NT2/D1 (cell line): ENCODE measurements at regions not wholly inside any gene's neighbourhood (a gene's known extent, or its start where the extent isn't known, plus 50 kb on each side); places are given as distances from the start of the nearest gene placed in this dataset.

ENCODE experiments used
- DNase-seq: peaks from one replicate; pipeline ENCODE4 v3.0.0-alpha.2; 2011; ENCODE audit warnings: low read depth, low spot score
- H3K27me3 ChIP-seq: 2 replicates; pipeline ENCODE4 v1.6.0; 2011; ENCODE audit warnings: mild to moderate bottlenecking; ENCODE audit not compliant: insufficient read length, insufficient read depth
- H3K36me3 ChIP-seq: 2 replicates; pipeline ENCODE4 v1.6.1; 2011; ENCODE audit warnings: mild to moderate bottlenecking, low read length, mixed read lengths; ENCODE audit not compliant: insufficient read depth, insufficient read length
- H3K4me1 ChIP-seq: 2 replicates; pipeline ENCODE4 v1.5.1; 2011; ENCODE audit not compliant: insufficient read depth, insufficient read length
- H3K4me3 ChIP-seq: 2 replicates; pipeline ENCODE4 v1.5.1; 2011; ENCODE audit warnings: low read depth; ENCODE audit not compliant: insufficient read length
- H3K9ac ChIP-seq: 2 replicates; pipeline ENCODE4 v1.6.0; 2011; ENCODE audit warnings: low read depth; ENCODE audit not compliant: insufficient read length
- H3K9me3 ChIP-seq: 2 replicates; pipeline ENCODE4 v1.5.1; 2011; ENCODE audit warnings: mild to moderate bottlenecking, low read length; ENCODE audit not compliant: insufficient read depth
- SUZ12 ChIP-seq: IDR thresholded peaks from 2 replicates; pipeline ENCODE4 v1.6.1; 2011; ENCODE audit not compliant: insufficient read length, insufficient read depth; ENCODE audit errors: extremely low read depth
- YY1 ChIP-seq: IDR thresholded peaks from 2 replicates; pipeline ENCODE4 v1.6.1; 2011; ENCODE audit not compliant: insufficient read length, insufficient read depth
- ZNF274 ChIP-seq: IDR thresholded peaks from 2 replicates; pipeline ENCODE4 v1.6.1; 2011; ENCODE audit warnings: mild to moderate bottlenecking, low read depth, low read length

DNA sequence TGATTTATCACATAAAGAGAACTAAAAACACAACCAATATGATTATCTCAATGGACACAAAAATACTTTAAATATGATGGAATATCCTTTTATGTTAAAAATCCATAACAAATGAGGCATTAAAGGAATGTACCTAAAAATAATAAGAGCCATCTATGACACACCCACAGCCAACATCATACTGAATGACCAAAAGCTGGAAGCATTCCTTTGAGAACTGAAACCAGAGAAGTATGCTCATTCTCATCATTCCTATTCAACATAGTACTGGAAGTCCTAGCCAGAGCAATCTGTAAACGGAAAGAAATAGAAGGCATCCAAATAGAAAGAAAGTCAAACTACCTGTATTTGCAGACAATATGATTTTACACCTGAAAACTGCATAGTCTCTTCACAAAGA, 671.0 kb downstream of the SLITRK1 start:
- TF ChIP-seq ZNF274, result no peak
- no peak for TF ChIP-seq SUZ12
- TF ChIP-seq YY1, result no peak
- no peaks in the 10 kb centered on the region for H3K9me3 ChIP-seq
- no peak for DNase-seq

DNA sequence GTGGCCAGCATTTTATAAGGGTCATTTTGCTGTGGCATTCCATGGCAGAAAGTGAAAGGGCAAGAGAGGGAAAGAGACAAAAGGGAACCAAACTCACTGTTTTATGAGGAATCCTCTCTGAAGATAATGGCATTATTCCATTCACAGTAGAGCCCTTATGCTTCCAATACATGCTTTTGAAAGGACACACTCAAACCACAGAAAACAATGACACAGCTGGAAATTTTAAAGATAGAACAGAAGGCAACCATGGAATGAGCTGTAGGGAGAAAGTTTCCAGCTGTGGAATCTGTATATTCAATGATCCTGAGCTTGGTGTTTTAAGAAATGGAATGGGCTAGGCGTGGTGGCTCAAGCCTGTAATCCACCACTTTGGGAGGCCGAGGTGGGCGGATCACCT, 677.4 kb downstream of the SLITRK1 start:
- Histone ChIP-seq H3K9me3 (no peaks in the 10 kb centered on the region), H3K4me3 (no peak overlapping the region), H3K4me1 (no peaks in the 10 kb centered on the region), H3K9ac (no peak overlapping the region), H3K27me3 (no peaks in the 10 kb centered on the region), H3K36me3 (no peaks in the 10 kb centered on the region)
- no peak for DNase-seq
- TF ChIP-seq SUZ12, result no peak
- no peak for TF ChIP-seq YY1
- no peak for TF ChIP-seq ZNF274

More for the DNA sequence above, 671.0 kb downstream of the SLITRK1 start:
- H3K4me1 ChIP-seq, result no peaks in the 10 kb centered on the region
- H3K4me3 ChIP-seq, result no peak overlapping the region
- no peak overlapping the region for H3K9ac ChIP-seq
- no peaks in the 10 kb centered on the region for H3K36me3 ChIP-seq
- H3K27me3 ChIP-seq, result no peaks in the 10 kb centered on the region

DNA sequence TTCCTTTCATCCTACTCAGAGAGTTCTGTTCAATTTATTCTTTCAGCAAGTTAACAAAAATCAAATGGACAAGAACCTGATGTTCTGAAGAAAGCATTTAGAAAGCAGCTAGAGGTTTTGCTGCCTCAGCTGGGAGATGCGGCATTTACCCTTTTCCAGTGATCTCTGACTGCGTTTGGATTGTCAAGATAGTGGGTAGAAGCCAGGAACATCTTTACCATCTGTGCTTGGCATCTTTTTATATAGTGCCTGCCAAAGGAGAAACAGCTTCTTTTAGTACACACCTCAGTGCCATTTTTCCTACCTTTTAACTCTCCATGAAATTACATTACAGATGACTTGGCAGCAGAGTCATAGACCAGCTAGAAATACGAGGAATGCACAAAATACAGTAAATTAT, 680.8 kb downstream of the SLITRK1 start:
- H3K4me3 ChIP-seq, result no peak overlapping the region
- H3K9ac ChIP-seq, result no peak overlapping the region
- no peaks in the 10 kb centered on the region for H3K27me3 ChIP-seq
- H3K4me1 ChIP-seq, result no peaks in the 10 kb centered on the region
- TF ChIP-seq SUZ12, result no peak
- TF ChIP-seq YY1, result no peak
- no peak for TF ChIP-seq ZNF274
- no peak for DNase-seq
- H3K36me3 ChIP-seq, result no peaks in the 10 kb centered on the region
- no peaks in the 10 kb centered on the region for H3K9me3 ChIP-seq

- Histone ChIP-seq H3K9me3 (no peaks in the 10 kb centered on the region), H3K36me3 (no peaks in the 10 kb centered on the region), H3K4me1 (no peaks in the 10 kb centered on the region), H3K4me3 (no peak overlapping the region), H3K9ac (no peak overlapping the region), H3K27me3 (no peaks in the 10 kb centered on the region)
- no peak for DNase-seq
- TF ChIP-seq SUZ12 (no peak), YY1 (no peak), ZNF274 (no peak)
Measured at GRCh38 chr13:83197316-83197715, 685.0 kb downstream of the SLITRK1 start.

GRCh38 chr13:83190020-83190419, 692.3 kb downstream of the SLITRK1 start:
- Histone ChIP-seq H3K36me3 (no peaks in the 10 kb centered on the region), H3K9ac (no peak overlapping the region), H3K9me3 (no peaks in the 10 kb centered on the region), H3K27me3 (no peaks in the 10 kb centered on the region), H3K4me3 (no peak overlapping the region), H3K4me1 (no peaks in the 10 kb centered on the region)
- no peak for DNase-seq
- no peak for TF ChIP-seq YY1

GRCh38 chr13:83184819-83185218, 697.5 kb downstream of the SLITRK1 start:
- H3K27me3 ChIP-seq, result no peaks in the 10 kb centered on the region
- no peaks in the 10 kb centered on the region for H3K4me1 ChIP-seq
- no peaks in the 10 kb centered on the region for H3K36me3 ChIP-seq
- no peak for TF ChIP-seq ZNF274
- TF ChIP-seq YY1, result no peak
- TF ChIP-seq SUZ12, result no peak
- H3K9ac ChIP-seq, result no peak overlapping the region
- DNase-seq, result no peak
- H3K4me3 ChIP-seq, result no peak overlapping the region
- no peaks in the 10 kb centered on the region for H3K9me3 ChIP-seq

GRCh38 chr13:83184150-83184475, 698.2 kb downstream of the SLITRK1 start:
- TF ChIP-seq SUZ12, result no peak
- no peak for TF ChIP-seq YY1
- no peak for TF ChIP-seq ZNF274
- no peaks in the 10 kb centered on the region for H3K36me3 ChIP-seq
- DNase-seq, result no peak
- H3K9ac ChIP-seq, result no peak overlapping the region
- no peaks in the 10 kb centered on the region for H3K4me1 ChIP-seq
- no peak overlapping the region for H3K4me3 ChIP-seq
- no peaks in the 10 kb centered on the region for H3K9me3 ChIP-seq
- no peaks in the 10 kb centered on the region for H3K27me3 ChIP-seq

- no peak overlapping the region for H3K4me3 ChIP-seq
- H3K4me1 ChIP-seq, result no peaks in the 10 kb centered on the region
Measured at GRCh38 chr13:83183439-83184149, 698.7 kb downstream of the SLITRK1 start.

More at GRCh38 chr13:83183439-83184149, 698.7 kb downstream of the SLITRK1 start:
- Histone ChIP-seq H3K9ac (no peak overlapping the region), H3K36me3 (no peaks in the 10 kb centered on the region), H3K9me3 (no peaks in the 10 kb centered on the region), H3K27me3 (no peaks in the 10 kb centered on the region)
- TF ChIP-seq ZNF274 (no peak), SUZ12 (no peak), YY1 (no peak)
- DNase-seq, result no peak
